ENCODE measurements at regions not wholly inside any gene's neighbourhood (a gene's known extent, or its start where the extent isn't known, plus 50 kb on each side); places are given as distances from the start of the nearest gene placed in this dataset.

DNA sequence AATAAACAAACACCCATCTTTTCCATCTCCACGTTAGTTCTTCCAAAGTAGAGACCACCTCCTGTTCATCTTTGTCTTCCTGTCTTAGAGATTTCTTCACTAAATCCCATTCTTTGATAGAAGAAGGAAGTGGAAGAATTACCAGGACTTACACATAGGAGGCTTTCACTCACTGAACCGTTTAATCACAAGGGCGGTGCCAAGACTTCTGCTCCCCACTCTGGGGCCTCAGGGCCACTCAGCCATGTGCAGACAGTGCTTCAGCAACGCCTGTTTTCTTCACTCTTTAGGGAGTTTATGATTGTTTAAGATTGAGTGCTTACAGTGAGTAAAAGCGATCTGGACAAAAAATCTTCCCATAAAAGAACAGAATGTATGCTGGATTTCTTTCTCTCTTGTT is 63.9 kb upstream of the SORCS3 start:
- ChIA-PET POLR2A (no interaction called here), CTCF (ENCODE audit: low intra/inter-chr PET ratio, low total read pairs) (no interaction called here)
- Histone ChIP-seq H2AFZ (ENCODE audit: low read length) (no peak overlapping the region), H3K4me3 (replicated peaks in 1 of 3; ENCODE audit: insufficient read depth in 1 of 3, low read depth in 2 of 3, low read length in 3 of 3) (no peak overlapping the region), H3K79me2 (ENCODE audit: insufficient read depth, low read length) (no peaks in the 10 kb centered on the region), H3K9ac (ENCODE audit: insufficient read depth, low read depth, low read length) (no peak overlapping the region), H3K36me3 (replicated peaks in 1 of 2; ENCODE audit: control insufficient read depth in 1 of 2, insufficient read depth in 2 of 2, low read length in 2 of 2) (no peaks in the 10 kb centered on the region), H3K4me2 (ENCODE audit: low read depth, low read length) (no peak overlapping the region), H3K27ac (ENCODE audit: extremely low read length, insufficient read depth, low read length) (no peak overlapping the region), H3K27me3 (ENCODE audit: control insufficient read depth in 1 of 2, insufficient read depth in 2 of 2, low read length in 2 of 2) (peaks cover 0 to 25% of the 10 kb centered on the region in 2 experiments; a peak in 2 of 5 replicates), H3K4me1 (ENCODE audit: insufficient read depth, low read length) (0 out of 2 replicates have a peak, but pooled peaks cover 6% of the 10 kb centered on the region), H3K9me3 (ENCODE audit: low read length) (no peaks in the 10 kb centered on the region), H4K20me1 (ENCODE audit: insufficient read depth, low read length) (0 out of 2 replicates have a peak, but pooled peaks cover 3% of the 10 kb centered on the region)
- ATAC-seq (no peak), DNase-seq (ENCODE audit: low spot score) (no peak), FAIRE-seq (no peak)
- in situ Hi-C loops (cut with HindIII; ENCODE audit: extremely low pct_ligation_motif_present, low pct_unique_long_range_greater_than_20kb): no loop called here
- intact Hi-C loops (cut with micrococcal nuclease; ENCODE audit: unreplicated experiment): no loop called here
- BruUV-seq (replicated peaks): no TSS peak
- WGBS (ENCODE audit: low lambda C conversion rate): 7% methylated on average over 5 of the region's 5 CpGs
- TF ChIP-seq, protein P1, sequence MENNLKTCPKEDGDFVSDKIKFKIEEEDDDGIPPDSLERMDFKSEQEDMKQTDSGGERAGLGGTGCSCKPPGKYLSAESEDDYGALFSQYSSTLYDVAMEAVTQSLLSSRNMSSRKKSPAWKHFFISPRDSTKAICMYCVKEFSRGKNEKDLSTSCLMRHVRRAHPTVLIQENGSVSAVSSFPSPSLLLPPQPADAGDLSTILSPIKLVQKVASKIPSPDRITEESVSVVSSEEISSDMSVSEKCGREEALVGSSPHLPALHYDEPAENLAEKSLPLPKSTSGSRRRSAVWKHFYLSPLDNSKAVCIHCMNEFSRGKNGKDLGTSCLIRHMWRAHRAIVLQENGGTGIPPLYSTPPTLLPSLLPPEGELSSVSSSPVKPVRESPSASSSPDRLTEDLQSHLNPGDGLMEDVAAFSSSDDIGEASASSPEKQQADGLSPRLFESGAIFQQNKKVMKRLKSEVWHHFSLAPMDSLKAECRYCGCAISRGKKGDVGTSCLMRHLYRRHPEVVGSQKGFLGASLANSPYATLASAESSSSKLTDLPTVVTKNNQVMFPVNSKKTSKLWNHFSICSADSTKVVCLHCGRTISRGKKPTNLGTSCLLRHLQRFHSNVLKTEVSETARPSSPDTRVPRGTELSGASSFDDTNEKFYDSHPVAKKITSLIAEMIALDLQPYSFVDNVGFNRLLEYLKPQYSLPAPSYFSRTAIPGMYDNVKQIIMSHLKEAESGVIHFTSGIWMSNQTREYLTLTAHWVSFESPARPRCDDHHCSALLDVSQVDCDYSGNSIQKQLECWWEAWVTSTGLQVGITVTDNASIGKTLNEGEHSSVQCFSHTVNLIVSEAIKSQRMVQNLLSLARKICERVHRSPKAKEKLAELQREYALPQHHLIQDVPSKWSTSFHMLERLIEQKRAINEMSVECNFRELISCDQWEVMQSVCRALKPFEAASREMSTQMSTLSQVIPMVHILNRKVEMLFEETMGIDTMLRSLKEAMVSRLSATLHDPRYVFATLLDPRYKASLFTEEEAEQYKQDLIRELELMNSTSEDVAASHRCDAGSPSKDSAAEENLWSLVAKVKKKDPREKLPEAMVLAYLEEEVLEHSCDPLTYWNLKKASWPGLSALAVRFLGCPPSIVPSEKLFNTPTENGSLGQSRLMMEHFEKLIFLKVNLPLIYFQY (CRISPR knock-in tag; IDR thresholded peaks at IDR 0.05; ENCODE audit: borderline replicate concordance): no peak
- TF ChIP-seq NONO (IDR thresholded peaks at IDR 0.05) (no peak), NONO (CRISPR knock-in tag; conservative IDR thresholded peaks at IDR 0.05) (no peak), ZNF124 (CRISPR knock-in tag; IDR thresholded peaks at IDR 0.05) (no peak), ZNF569 (CRISPR knock-in tag; IDR thresholded peaks at IDR 0.05; ENCODE audit: borderline replicate concordance) (no peak), ZNF367 (CRISPR knock-in tag; IDR thresholded peaks at IDR 0.05; ENCODE audit: borderline replicate concordance) (no peak), AHR (CRISPR knock-in tag; IDR thresholded peaks at IDR 0.05) (no peak), HOXD1 (CRISPR knock-in tag; IDR thresholded peaks at IDR 0.05) (no peak), RFX5 (IDR thresholded peaks at IDR 0.05; ENCODE audit: low read depth, low read length) (no peak), RBM39 (IDR thresholded peaks at IDR 0.05; ENCODE audit: low read depth, low read length, poor library complexity, severe bottlenecking) (no peak)
- TF ChIP-seq, protein P2, sequence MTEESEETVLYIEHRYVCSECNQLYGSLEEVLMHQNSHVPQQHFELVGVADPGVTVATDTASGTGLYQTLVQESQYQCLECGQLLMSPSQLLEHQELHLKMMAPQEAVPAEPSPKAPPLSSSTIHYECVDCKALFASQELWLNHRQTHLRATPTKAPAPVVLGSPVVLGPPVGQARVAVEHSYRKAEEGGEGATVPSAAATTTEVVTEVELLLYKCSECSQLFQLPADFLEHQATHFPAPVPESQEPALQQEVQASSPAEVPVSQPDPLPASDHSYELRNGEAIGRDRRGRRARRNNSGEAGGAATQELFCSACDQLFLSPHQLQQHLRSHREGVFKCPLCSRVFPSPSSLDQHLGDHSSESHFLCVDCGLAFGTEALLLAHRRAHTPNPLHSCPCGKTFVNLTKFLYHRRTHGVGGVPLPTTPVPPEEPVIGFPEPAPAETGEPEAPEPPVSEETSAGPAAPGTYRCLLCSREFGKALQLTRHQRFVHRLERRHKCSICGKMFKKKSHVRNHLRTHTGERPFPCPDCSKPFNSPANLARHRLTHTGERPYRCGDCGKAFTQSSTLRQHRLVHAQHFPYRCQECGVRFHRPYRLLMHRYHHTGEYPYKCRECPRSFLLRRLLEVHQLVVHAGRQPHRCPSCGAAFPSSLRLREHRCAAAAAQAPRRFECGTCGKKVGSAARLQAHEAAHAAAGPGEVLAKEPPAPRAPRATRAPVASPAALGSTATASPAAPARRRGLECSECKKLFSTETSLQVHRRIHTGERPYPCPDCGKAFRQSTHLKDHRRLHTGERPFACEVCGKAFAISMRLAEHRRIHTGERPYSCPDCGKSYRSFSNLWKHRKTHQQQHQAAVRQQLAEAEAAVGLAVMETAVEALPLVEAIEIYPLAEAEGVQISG (CRISPR knock-in tag; IDR thresholded peaks at IDR 0.05): no peak
- TF ChIP-seq, protein P3, sequence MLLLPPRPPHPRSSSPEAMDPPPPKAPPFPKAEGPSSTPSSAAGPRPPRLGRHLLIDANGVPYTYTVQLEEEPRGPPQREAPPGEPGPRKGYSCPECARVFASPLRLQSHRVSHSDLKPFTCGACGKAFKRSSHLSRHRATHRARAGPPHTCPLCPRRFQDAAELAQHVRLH (CRISPR knock-in tag; IDR thresholded peaks at IDR 0.05; ENCODE audit: borderline replicate concordance, low read depth): no peak
- TF ChIP-seq, protein P4, sequence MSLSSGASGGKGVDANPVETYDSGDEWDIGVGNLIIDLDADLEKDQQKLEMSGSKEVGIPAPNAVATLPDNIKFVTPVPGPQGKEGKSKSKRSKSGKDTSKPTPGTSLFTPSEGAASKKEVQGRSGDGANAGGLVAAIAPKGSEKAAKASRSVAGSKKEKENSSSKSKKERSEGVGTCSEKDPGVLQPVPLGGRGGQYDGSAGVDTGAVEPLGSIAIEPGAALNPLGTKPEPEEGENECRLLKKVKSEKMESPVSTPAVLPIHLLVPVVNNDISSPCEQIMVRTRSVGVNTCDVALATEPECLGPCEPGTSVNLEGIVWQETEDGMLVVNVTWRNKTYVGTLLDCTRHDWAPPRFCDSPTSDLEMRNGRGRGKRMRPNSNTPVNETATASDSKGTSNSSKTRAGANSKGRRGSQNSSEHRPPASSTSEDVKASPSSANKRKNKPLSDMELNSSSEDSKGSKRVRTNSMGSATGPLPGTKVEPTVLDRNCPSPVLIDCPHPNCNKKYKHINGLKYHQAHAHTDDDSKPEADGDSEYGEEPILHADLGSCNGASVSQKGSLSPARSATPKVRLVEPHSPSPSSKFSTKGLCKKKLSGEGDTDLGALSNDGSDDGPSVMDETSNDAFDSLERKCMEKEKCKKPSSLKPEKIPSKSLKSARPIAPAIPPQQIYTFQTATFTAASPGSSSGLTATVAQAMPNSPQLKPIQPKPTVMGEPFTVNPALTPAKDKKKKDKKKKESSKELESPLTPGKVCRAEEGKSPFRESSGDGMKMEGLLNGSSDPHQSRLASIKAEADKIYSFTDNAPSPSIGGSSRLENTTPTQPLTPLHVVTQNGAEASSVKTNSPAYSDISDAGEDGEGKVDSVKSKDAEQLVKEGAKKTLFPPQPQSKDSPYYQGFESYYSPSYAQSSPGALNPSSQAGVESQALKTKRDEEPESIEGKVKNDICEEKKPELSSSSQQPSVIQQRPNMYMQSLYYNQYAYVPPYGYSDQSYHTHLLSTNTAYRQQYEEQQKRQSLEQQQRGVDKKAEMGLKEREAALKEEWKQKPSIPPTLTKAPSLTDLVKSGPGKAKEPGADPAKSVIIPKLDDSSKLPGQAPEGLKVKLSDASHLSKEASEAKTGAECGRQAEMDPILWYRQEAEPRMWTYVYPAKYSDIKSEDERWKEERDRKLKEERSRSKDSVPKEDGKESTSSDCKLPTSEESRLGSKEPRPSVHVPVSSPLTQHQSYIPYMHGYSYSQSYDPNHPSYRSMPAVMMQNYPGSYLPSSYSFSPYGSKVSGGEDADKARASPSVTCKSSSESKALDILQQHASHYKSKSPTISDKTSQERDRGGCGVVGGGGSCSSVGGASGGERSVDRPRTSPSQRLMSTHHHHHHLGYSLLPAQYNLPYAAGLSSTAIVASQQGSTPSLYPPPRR (CRISPR knock-in tag; IDR thresholded peaks at IDR 0.05; ENCODE audit: borderline replicate concordance): no peak
